ENCODE measurements at regions not wholly inside any gene's neighbourhood (a gene's known extent, or its start where the extent isn't known, plus 50 kb on each side); places are given as distances from the start of the nearest gene placed in this dataset.
"Not testable (repeated sequence)": the region's sequence is repeated elsewhere in the genome, so short reads cannot be mapped to it uniquely, and the experiment has no call there.

DNA sequence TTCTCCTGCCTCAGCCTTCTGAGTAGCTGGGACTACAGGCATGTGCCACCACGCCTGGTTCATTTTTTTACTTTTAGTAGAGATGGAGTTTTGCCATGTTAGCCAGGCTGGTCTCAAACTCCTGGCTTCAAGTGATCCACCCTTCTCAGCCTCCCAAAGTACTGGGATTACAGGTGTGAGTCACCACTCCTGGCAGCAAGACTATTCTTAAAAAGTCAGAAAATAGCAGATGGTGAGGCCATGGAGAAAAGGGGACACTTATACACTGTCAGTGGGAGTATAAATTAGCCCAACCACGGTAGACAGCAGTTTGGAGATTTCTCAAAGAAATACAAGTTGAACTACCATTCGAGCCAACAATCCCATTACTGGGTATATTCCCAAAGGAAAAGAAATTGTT lies 603.3 kb upstream of the TBL1XR1 start:
- TF ChIP-seq, protein P1, sequence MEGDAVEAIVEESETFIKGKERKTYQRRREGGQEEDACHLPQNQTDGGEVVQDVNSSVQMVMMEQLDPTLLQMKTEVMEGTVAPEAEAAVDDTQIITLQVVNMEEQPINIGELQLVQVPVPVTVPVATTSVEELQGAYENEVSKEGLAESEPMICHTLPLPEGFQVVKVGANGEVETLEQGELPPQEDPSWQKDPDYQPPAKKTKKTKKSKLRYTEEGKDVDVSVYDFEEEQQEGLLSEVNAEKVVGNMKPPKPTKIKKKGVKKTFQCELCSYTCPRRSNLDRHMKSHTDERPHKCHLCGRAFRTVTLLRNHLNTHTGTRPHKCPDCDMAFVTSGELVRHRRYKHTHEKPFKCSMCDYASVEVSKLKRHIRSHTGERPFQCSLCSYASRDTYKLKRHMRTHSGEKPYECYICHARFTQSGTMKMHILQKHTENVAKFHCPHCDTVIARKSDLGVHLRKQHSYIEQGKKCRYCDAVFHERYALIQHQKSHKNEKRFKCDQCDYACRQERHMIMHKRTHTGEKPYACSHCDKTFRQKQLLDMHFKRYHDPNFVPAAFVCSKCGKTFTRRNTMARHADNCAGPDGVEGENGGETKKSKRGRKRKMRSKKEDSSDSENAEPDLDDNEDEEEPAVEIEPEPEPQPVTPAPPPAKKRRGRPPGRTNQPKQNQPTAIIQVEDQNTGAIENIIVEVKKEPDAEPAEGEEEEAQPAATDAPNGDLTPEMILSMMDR (conservative IDR thresholded peaks at IDR 0.05; ENCODE audit: control insufficient read depth, insufficient read depth, low read depth, low read length) = no peak
- H3K4me3 ChIP-seq (ENCODE audit: control insufficient read depth, low read depth, low read length) = no peak overlapping the region
- peak; percentile 55 for DNase-seq (ENCODE audit: low read depth)

DNA sequence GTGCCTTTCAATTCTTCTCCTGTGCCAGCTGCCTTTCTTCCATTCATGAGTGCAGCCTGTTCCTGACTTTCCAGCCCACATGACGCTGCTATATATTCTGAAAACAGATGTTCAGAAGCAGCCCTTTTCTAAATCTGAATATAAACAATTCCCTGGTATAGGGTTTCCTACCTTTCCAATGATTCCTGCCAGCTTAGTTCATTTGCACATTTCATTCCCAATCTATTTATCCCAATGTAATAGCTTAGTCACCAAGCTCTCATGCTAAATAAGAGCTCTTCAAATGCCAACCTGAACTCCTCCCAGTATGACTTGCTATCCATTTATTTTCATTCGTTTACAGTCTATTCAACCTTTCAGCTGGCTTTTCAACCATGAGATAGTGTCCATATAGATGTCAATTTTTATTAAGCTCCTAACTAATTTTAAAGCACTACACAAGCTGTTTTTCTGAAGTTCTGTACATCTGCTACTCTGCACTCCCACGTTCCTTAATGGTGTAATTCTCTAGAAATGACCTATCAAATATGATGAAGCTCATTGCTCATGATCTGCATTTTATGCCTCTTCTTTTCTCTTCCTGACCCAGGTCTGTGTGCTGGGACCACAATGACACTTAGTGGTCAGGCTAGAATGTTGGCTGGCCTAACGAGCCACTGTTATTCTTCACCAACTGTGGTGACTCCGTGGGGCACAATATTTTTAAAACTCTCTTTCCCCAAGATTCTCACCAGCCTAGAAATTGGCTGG lies 605.0 kb upstream of the TBL1XR1 start:
- H3K4me3 ChIP-seq (ENCODE audit: control insufficient read depth, low read depth, low read length) = no peak overlapping the region
- peak; percentile 74 for DNase-seq (ENCODE audit: low read depth)
- TF ChIP-seq, protein P1 (conservative IDR thresholded peaks at IDR 0.05; ENCODE audit: control insufficient read depth, insufficient read depth, low read depth, low read length) = no peak

DNA sequence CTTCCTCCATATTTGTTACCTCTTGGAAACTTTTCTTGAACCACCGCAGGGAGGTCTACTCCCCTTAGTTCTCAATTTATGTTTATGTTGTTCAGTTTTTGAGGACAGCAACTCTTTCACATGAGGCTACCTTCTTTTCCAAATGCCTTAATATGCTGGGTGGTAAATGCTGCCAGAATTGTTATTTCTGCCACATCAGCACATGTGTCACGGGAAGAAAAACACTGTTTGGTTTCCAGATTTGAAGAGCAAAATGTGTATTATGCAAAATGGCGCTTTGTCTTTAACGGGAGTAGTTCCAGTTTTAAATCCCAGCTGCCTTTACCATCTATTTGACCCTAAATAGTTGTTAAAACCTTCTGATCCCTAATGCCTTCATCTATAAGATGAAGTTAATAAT lies 606.2 kb upstream of the TBL1XR1 start:
- TF ChIP-seq, protein P1 (conservative IDR thresholded peaks at IDR 0.05; ENCODE audit: control insufficient read depth, insufficient read depth, low read depth, low read length) = no peak
- no peak for DNase-seq (ENCODE audit: low read depth)

DNA sequence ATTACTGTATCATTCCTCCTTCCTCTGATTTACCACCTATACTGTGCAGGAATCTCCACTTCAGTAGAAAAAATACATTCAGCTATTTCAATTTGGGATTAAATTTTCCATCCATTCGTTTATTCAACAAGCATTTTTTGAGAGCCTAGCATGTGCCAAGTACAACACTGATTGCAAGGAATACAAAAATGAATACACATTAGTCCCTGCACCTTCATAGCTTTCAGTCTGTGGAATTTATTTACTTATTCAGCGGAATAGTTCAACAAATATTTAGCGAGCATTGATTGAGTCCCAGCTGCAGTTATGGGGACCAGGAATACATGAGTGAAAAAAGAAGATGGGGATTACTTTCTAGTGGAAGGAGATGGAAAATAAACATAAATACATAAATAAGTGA lies 606.8 kb upstream of the TBL1XR1 start:
- H3K4me3 ChIP-seq (ENCODE audit: control insufficient read depth, low read depth, low read length) = no peak overlapping the region
- no peak for DNase-seq (ENCODE audit: low read depth)
- TF ChIP-seq, protein P1 (conservative IDR thresholded peaks at IDR 0.05; ENCODE audit: control insufficient read depth, insufficient read depth, low read depth, low read length) = no peak

More for the DNA sequence above, 606.2 kb upstream of the TBL1XR1 start:
- H3K4me3 ChIP-seq (ENCODE audit: control insufficient read depth, low read depth, low read length) = no peak overlapping the region

DNA sequence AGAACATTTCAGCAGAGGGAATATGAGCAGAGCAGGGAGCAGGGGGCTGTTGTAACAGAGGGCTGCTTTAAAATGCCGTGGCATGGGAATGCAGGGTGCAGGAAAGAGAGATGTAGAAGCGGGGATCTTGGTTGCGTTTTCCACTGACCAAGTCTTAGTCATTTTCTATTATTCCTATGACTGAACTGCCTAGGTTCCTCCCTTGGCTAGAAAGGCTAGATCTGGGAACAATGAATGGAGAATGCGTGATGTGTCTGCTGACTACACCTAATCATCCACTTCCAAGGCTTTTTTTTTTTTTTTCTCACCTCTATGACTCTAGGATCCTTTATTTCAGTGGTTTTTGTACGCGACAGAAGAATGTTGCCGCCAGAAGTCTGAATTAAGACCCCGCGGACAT lies 607.4 kb upstream of the TBL1XR1 start:
- TF ChIP-seq, protein P1 (conservative IDR thresholded peaks at IDR 0.05; ENCODE audit: control insufficient read depth, insufficient read depth, low read depth, low read length) = no peak
- no peak for DNase-seq (ENCODE audit: low read depth)
- H3K4me3 ChIP-seq (ENCODE audit: control insufficient read depth, low read depth, low read length) = no peak overlapping the region

DNA sequence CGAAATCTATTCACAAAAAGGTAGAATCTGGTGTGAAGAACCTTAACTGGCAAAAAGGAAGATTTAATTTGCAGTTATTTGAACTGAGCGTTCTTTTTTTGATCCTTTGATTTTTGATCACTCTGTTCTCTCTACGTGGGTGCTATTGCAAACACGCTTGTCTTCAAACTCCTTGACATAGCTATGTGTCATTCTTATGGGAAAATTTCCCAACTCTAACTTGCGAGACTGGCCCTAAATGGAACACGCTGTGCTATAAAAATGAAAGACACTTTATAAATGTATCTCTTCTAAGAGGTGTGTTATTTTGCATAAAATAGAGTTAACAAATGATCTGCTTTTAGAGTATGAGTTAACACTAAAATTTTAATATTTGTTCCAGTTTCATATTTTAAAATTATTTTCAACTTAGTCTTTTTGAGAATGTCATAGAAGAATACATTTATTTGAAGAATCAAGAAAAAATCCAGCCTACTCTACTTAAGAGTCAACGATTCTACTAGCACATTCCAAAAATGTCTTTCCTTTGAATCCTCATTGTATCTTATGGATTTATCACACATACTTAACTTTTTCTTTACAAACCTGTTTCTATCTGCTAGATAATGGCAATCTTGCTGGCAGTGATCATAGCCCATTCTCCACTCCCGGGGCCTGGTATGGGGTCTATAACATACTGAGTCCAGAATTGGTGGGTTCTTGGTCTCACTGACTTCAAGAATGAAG lies 610.0 kb upstream of the TBL1XR1 start:
- DNase-seq (ENCODE audit: low read depth) = peak; percentile 57
- H3K4me3 ChIP-seq (ENCODE audit: control insufficient read depth, low read depth, low read length) = no peak overlapping the region
- TF ChIP-seq, protein P1 (conservative IDR thresholded peaks at IDR 0.05; ENCODE audit: control insufficient read depth, insufficient read depth, low read depth, low read length) = no peak

DNA sequence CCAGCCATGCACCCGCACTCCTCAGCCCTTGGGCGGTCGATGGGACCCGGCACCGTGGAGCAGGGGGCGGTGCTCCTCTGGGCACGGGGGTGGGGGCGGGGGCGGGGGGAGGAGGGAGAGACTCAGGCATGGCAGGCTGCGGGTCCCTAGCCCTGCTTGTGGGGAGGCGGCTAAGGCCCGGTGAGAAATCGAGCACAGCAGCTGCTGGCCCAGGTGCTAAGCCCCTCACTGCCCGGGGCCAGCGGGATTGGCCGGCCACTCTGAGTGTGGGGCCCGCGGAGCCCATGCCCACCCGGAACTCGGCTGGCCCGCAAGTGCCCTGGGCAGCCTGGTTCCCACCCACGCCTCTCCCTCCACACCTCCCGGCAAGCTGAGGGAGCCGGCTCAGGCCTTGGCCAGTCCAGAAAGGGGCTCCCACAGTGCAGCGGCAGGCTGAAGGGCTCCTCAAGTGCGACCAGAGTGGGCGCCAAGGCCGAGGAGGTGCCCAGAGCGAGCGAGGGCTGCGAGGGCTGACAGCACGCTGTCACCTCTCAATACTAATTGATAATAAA lies 611.7 kb upstream of the TBL1XR1 start:
- not testable (repeated sequence) for DNase-seq (ENCODE audit: low read depth); H3K4me3 ChIP-seq (ENCODE audit: control insufficient read depth, low read depth, low read length)
